Chondrocyte (in vitro differentiated cells): ENCODE measurements at regions not wholly inside any gene's neighbourhood (a gene's known extent, or its start where the extent isn't known, plus 50 kb on each side); places are given as distances from the start of the nearest gene placed in this dataset.

ENCODE experiments used
- DNase-seq: peaks from one replicate; pipeline ENCODE4 v3.0.0; 2021; ENCODE audit warnings: mixed read lengths, low spot score
- H3K27ac Mint-ChIP-seq: one replicate; pipeline ENCODE4 v1.8.0; 2021; ENCODE audit warnings: mild to moderate bottlenecking, moderate library complexity, mixed read lengths; ENCODE audit not compliant: unreplicated experiment
- H3K27me3 Mint-ChIP-seq: 2 replicates; pipeline ENCODE4 v1.8.0; 2021; ENCODE audit warnings: low read depth, mixed read lengths
- H3K36me3 Mint-ChIP-seq: 2 replicates; pipeline ENCODE4 v1.8.0; 2021; ENCODE audit warnings: low read depth, mixed read lengths
- H3K4me1 Mint-ChIP-seq: 2 replicates; pipeline ENCODE4 v1.8.0; 2021; ENCODE audit warnings: low read depth, mild to moderate bottlenecking, mixed read lengths
- H3K4me3 Mint-ChIP-seq: one replicate; pipeline ENCODE4 v1.8.0; 2021; ENCODE audit warnings: mild to moderate bottlenecking, moderate library complexity, mixed read lengths; ENCODE audit not compliant: unreplicated experiment
- H3K9me3 Mint-ChIP-seq: 2 replicates; pipeline ENCODE4 v1.8.0; 2021; ENCODE audit warnings: low read depth, mixed read lengths
- CTCF ChIP-seq: fragments of 200-600 bp; sonication (generic); IDR thresholded peaks from 2 replicates; pipeline ENCODE4 v1.5.0; 2021; ENCODE audit warnings: antibody characterized with exemption, mild to moderate bottlenecking, moderate library complexity

- DNase-seq: no peak
- H3K27me3 Mint-ChIP-seq: peaks cover 3% of the 10 kb centered on the region
- no peak for TF ChIP-seq CTCF
- H3K4me1 Mint-ChIP-seq: peaks cover 18% of the 10 kb centered on the region
- peaks cover 7% of the 10 kb centered on the region for H3K9me3 Mint-ChIP-seq
- H3K27ac Mint-ChIP-seq: no peak overlapping the region
- H3K4me3 Mint-ChIP-seq: no peak overlapping the region
- H3K36me3 Mint-ChIP-seq: no peaks in the 10 kb centered on the region
Observed at GRCh38 chr4:157957905-157958304, 214.9 kb downstream of the GASK1B start.

GRCh38 chr4:157942017-157942416 is 230.8 kb downstream of the GASK1B start:
- no peak for DNase-seq
- H3K36me3 Mint-ChIP-seq: no peaks in the 10 kb centered on the region
- H3K27me3 Mint-ChIP-seq: peaks cover 13% of the 10 kb centered on the region

GRCh38 chr4:157934151-157934550 is 238.7 kb downstream of the GASK1B start:
- no peaks in the 10 kb centered on the region for H3K36me3 Mint-ChIP-seq
- no peak for DNase-seq
- peaks cover 18% of the 10 kb centered on the region for H3K27me3 Mint-ChIP-seq
- no peak overlapping the region for H3K4me3 Mint-ChIP-seq
- no peak for TF ChIP-seq CTCF
- no peaks in the 10 kb centered on the region for H3K4me1 Mint-ChIP-seq
- no peaks in the 10 kb centered on the region for H3K9me3 Mint-ChIP-seq
- H3K27ac Mint-ChIP-seq: no peak overlapping the region

More at GRCh38 chr4:157942017-157942416, 230.8 kb downstream of the GASK1B start:
- H3K9me3 Mint-ChIP-seq: no peaks in the 10 kb centered on the region
- no peak overlapping the region for H3K27ac Mint-ChIP-seq
- no peak for TF ChIP-seq CTCF
- H3K4me3 Mint-ChIP-seq: no peak overlapping the region
- H3K4me1 Mint-ChIP-seq: no peaks in the 10 kb centered on the region

GRCh38 chr4:157932936-157933335 is 239.9 kb downstream of the GASK1B start:
- peaks cover 1% of the 10 kb centered on the region for H3K36me3 Mint-ChIP-seq
- H3K27ac Mint-ChIP-seq: no peak overlapping the region
- H3K9me3 Mint-ChIP-seq: no peaks in the 10 kb centered on the region
- no peak for TF ChIP-seq CTCF
- no peak overlapping the region for H3K4me3 Mint-ChIP-seq
- peaks cover 18% of the 10 kb centered on the region for H3K27me3 Mint-ChIP-seq
- DNase-seq: no peak
- H3K4me1 Mint-ChIP-seq: no peaks in the 10 kb centered on the region

- no peak for TF ChIP-seq CTCF
- Mint-ChIP-seq H3K9me3 (no peaks in the 10 kb centered on the region), H3K36me3 (peaks cover 1% of the 10 kb centered on the region), H3K27me3 (peaks cover 27% of the 10 kb centered on the region), H3K4me1 (no peaks in the 10 kb centered on the region), H3K27ac (no peak overlapping the region), H3K4me3 (no peak overlapping the region)
- no peak for DNase-seq
Observed at GRCh38 chr4:157929486-157929885, 243.3 kb downstream of the GASK1B start.
